ENCODE measurements at regions not wholly inside any gene's neighbourhood (a gene's known extent, or its start where the extent isn't known, plus 50 kb on each side); places are given as distances from the start of the nearest gene placed in this dataset.

GRCh38 chr16:79498928-79499327, 101.6 kb downstream of the MAF start:
- FAIRE-seq, result no peak

GRCh38 chr16:79497606-79498350, 102.8 kb downstream of the MAF start:
- FAIRE-seq (no peak), DNase-seq (ENCODE audit: insufficient read length, low spot score) (no peak)

More at GRCh38 chr16:79498928-79499327, 101.6 kb downstream of the MAF start:
- no peak for DNase-seq (ENCODE audit: insufficient read length, low spot score)

- no peak for DNase-seq (ENCODE audit: insufficient read length, low spot score)
- no peak for FAIRE-seq
Observed at GRCh38 chr16:79493911-79494310, 106.6 kb downstream of the MAF start.

GRCh38 chr16:79492036-79492435, 108.5 kb downstream of the MAF start:
- FAIRE-seq (no peak), DNase-seq (ENCODE audit: insufficient read length, low spot score) (no peak)

- FAIRE-seq, result no peak
- no peak for DNase-seq (ENCODE audit: insufficient read length, low spot score)
Observed at GRCh38 chr16:79485020-79485419, 115.5 kb downstream of the MAF start.

- DNase-seq (ENCODE audit: insufficient read length, low spot score), result no peak
- no peak for FAIRE-seq
Observed at GRCh38 chr16:79484237-79484636, 116.3 kb downstream of the MAF start.

GRCh38 chr16:79483336-79483735, 117.2 kb downstream of the MAF start:
- FAIRE-seq (no peak), DNase-seq (ENCODE audit: insufficient read length, low spot score) (no peak)

- FAIRE-seq, result no peak
- DNase-seq (ENCODE audit: insufficient read length, low spot score), result no peak
Observed at GRCh38 chr16:79482011-79482410, 118.5 kb downstream of the MAF start.

- FAIRE-seq, result no peak
- no peak for DNase-seq (ENCODE audit: insufficient read length, low spot score)
Observed at GRCh38 chr16:79480929-79481328, 119.6 kb downstream of the MAF start.

- DNase-seq (ENCODE audit: insufficient read length, low spot score) (no peak), FAIRE-seq (no peak)
Observed at GRCh38 chr16:79480056-79480455, 120.5 kb downstream of the MAF start.

GRCh38 chr16:79476580-79476979, 124.0 kb downstream of the MAF start:
- DNase-seq (ENCODE audit: insufficient read length, low spot score) (no peak), FAIRE-seq (no peak)

GRCh38 chr16:79475841-79476240, 124.7 kb downstream of the MAF start:
- DNase-seq (ENCODE audit: insufficient read length, low spot score) (no peak), FAIRE-seq (no peak)

- DNase-seq (ENCODE audit: insufficient read length, low spot score), result no peak
- no peak for FAIRE-seq
Observed at GRCh38 chr16:79473456-79473855, 127.1 kb downstream of the MAF start.

GRCh38 chr16:79472426-79472825, 128.1 kb downstream of the MAF start:
- no peak for DNase-seq (ENCODE audit: insufficient read length, low spot score)
- FAIRE-seq, result no peak

GRCh38 chr16:79469999-79470398, 130.5 kb downstream of the MAF start:
- FAIRE-seq (no peak), DNase-seq (ENCODE audit: insufficient read length, low spot score) (no peak)

GRCh38 chr16:79468631-79469030, 131.9 kb downstream of the MAF start:
- no peak for DNase-seq (ENCODE audit: insufficient read length, low spot score)
- no peak for FAIRE-seq

GRCh38 chr16:79468121-79468552, 132.4 kb downstream of the MAF start:
- no peak for DNase-seq (ENCODE audit: insufficient read length, low spot score)
- FAIRE-seq, result no peak

GRCh38 chr16:79466111-79466510, 134.4 kb downstream of the MAF start:
- FAIRE-seq (no peak), DNase-seq (ENCODE audit: insufficient read length, low spot score) (no peak)

- no peak for FAIRE-seq
- no peak for DNase-seq (ENCODE audit: insufficient read length, low spot score)
Observed at GRCh38 chr16:79463841-79464240, 136.7 kb downstream of the MAF start.

- FAIRE-seq (no peak), DNase-seq (ENCODE audit: insufficient read length, low spot score) (no peak)
Observed at GRCh38 chr16:79456036-79456435, 144.5 kb downstream of the MAF start.

GRCh38 chr16:79452671-79453070, 147.9 kb downstream of the MAF start:
- FAIRE-seq, result no peak
- no peak for DNase-seq (ENCODE audit: insufficient read length, low spot score)

- FAIRE-seq, result no peak
- DNase-seq (ENCODE audit: insufficient read length, low spot score), result no peak
Observed at GRCh38 chr16:79451196-79451816, 149.2 kb downstream of the MAF start.

All from HTR-8/SVneo (cell line).